ENCODE measurements at regions not wholly inside any gene's neighbourhood (a gene's known extent, or its start where the extent isn't known, plus 50 kb on each side); places are given as distances from the start of the nearest gene placed in this dataset.

DNA sequence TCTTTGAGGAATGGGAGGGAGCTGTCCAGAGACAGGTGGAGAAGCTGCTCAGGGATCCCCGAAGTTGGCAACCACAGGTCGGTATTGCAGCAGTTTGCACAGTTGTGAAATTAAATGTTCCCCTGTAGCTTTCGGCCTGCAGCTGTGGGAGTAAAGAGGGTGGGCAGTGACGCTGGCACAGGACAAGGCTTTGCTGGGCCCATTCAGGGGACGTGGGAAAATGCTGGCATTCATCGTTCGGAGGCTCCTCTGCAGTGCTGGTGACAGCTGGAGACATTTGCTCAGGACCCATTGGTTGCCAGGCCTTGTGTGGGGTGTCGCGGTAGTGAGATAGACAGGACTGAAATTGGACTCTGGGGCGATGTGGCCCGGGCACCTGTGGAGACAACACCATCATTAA lies 173.7 kb downstream of the MYCN start:
- intact Hi-C loops (cut with micrococcal nuclease): no loop called here

DNA sequence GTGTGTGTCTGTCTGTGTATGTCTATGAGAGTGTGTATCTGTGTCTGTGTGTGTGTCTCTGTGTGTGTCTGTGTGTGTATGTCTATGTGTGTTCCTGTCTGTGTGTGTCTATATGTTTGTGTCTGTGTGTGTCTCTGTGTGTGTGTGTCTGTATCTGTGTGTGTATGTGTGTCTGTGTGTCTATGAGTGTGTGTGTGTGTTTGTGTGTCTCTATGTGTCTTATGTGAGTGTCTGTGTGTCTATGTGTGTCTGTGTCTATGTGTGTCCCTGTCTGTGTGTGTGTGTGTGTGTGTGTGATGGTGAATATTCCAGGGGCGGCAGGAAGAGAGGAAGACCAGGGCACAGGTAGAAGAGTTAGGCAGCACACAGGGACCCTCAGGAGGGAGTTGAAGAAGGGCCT lies 173.2 kb downstream of the MYCN start:
- intact Hi-C loops (cut with micrococcal nuclease): no loop called here
- DNase-seq (no peak), ATAC-seq (no peak)

More for the DNA sequence above, 173.7 kb downstream of the MYCN start:
- no peak for DNase-seq
- no peak for ATAC-seq

DNA sequence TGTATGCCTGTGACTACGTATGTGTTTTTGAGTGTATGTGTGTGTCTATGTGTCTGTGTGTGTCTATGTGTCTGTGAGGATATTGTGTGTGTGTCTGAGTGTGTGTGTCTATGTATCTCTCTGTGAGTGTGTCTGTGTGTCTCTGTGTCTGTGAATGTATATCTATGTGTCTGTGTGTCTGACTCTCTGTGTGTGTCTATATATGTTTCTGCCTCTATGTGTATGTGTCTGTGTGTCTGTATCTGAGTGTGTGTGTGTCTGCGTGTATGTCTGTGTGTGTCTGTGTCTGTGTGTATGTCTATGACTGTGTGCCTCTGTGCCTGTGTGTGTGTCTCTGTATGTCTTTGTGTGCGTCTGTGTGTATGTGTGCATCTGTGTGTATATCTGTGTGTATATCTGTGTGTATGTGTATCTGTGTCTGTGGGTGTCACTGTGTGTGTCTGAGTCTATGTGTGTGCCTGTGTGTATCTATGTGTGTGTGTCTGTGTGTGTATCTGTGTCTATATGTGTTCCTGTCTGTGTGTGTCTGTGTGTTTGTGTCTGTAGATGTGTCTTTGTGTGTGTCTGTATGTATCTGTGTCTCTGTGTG lies 172.7 kb downstream of the MYCN start:
- ATAC-seq (no peak), DNase-seq (no peak)
- intact Hi-C loops (cut with micrococcal nuclease): no loop called here

DNA sequence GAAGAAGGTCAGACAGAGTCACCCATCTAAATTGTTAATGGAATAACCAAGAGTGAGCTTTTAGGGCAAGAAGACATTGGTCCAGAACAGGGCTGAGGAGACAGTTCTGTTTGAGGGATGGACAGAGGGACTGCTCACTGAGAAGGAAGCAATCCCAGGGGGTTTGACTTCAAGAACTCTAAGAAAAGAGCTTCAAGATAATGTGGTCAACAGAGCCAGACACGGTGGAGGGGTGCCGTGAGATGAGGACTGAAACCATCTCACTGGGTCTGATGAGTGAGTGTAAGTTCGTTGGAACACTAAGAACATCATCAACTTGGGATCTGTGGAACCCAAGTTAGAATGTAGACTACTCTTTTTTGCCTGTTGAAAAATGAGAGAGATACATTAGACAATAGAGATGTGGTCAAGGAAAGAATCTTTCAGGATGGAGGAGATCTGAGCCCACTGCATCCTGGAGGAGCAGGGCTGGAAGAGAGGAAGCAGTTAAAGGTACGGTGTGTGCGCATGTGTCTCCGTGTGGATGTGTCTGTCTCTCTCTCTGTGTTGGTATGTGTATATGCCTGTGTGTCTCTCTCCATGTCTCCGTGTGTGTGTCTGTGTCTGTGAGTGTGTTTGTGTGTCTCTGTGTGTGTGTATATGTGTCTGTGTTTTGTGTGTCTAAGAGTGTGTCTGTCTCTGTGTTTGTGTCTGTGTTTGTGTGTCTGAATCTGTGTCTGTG lies 172.1 kb downstream of the MYCN start:
- intact Hi-C loops (cut with micrococcal nuclease): no loop called here
- ATAC-seq (no peak), DNase-seq (no peak)

DNA sequence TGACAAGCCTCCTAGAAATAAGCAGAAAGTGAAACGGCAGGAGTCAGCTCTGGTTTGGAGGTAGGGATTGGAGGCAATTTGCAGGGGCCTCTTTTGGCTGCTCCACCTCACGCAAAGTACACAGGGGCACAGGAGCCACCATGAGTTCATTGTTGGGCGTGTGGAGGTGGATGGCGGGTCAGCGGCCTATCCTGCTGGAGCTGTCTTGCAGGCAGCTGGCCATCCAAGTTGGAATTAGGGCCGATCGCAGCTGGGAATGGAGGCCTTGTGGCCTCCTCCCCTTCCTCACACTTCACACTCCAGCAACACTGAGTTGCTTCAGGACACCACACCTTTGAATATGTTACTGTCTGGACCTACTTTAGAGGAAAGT lies 171.5 kb downstream of the MYCN start:
- intact Hi-C loops (cut with micrococcal nuclease): no loop called here
- ATAC-seq (no peak), DNase-seq (no peak)

DNA sequence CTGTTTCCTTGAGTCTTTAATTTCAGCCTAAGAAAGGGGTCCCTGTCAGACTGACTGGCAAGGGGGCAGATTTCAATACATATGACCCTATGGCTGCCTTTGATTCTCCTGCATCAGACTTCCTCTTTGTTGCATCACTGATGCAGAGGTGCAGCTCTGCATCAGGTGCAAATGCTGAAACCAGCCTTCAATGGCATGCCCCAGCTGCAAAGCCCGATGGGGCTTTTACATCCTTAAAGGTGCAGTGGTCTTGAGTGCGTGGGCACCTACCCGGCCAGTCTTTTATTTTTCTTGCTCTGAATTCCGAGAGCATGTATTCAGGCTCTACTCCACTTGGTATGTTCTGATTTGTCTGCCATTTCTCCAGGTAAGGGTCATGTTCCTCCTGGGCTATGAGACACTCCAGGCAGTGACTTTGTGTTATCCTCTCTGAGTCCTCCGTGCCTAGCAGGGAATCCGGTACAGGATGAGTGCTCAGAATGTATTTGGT lies 169.5 kb downstream of the MYCN start:
- intact Hi-C loops (cut with micrococcal nuclease): no loop called here
- DNase-seq (no peak), ATAC-seq (no peak)

DNA sequence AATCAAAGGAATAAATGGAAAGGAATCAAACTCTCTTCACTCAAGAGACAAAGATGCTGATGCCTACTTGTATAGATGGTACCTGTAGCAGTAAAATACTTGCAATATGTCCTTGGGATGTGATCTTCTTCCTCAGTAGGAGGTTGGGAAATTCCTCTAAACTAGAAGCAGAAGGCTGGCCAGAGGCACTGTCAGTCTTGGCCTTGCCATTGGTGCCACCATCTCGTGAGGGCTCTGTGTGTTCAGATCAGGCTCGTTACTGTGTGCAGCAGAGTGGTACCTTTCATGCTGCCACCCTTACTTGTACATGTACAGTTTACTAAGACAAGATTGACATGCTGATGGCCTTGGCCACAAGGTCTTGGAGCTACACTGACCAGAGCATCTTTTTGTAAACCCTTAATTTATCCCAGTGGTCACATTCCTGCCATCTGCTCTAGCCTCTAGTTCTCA lies 169.0 kb downstream of the MYCN start:
- ATAC-seq (no peak), DNase-seq (no peak)
- intact Hi-C loops (cut with micrococcal nuclease): no loop called here

DNA sequence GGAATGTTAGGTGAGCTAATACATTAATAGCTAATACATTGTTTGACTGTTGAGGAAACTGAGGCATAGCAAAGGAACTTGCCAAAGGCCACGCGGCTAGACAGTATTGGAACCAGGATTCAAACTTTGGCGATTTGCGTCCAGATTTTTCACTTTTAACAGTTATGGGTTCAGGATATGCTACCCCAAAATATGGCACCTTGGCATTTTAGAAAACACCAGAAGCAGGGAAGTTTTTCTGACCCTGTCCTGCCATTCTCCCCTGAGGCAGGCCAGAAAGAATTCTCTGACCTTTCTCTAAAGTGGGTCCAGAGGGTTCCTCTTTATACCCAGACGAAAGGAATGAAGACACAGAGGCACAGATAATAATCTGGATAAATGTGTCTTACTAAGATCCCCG lies 166.9 kb downstream of the MYCN start:
- intact Hi-C loops (cut with micrococcal nuclease): no loop called here
- no peak for DNase-seq
- ATAC-seq: no peak

DNA sequence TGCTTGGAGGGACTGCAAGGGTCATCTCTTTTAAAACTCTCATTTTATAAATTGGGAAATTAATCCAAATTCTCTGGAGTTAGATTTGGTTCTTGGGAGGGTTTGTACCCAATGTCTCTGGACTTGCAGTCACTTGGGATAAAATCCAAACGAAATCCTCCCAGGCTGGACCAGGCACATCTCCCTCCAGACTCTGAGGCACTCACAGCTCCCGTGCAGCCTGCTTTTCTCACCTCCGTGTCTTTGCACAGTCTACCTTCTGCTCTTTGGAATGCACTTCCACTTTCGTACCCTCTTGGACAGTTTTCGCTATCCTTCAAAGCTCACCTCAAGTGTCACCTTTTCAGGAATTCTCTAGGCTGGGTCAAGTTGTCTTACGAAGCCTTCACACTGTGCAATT lies 166.3 kb downstream of the MYCN start:
- intact Hi-C loops (cut with micrococcal nuclease): no loop called here
- ATAC-seq (no peak), DNase-seq (no peak)

DNA sequence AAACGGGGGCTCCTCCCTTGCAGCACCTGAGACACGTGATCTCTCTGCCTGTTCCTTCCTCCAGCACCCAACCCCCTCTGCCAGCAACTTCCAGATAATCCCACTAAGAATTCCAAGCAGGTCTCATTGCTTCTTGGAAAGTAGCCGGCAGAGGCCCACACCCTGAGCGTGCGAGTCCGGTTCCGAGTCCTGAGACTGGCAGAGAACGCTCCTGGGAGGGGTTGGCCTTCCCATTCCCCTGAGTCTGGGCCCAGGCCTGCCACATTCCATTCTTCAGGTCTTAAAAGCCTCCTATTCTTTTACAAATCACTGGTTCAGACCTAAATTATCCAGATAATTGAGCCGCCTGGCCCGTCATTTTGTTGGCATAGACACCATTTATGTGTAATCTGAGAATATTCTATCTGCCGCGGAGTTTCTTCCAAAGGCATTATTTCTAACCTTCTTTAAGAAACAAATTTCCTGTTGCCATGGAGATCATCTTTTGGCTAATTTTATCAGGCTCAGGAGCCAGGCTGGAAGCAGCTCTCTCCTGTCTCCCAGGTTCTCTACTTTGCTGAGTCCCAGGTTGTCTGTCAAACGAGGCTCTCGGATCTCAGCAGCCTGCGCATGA lies 165.4 kb downstream of the MYCN start:
- DNase-seq: no peak
- ATAC-seq: no peak
- intact Hi-C loops (cut with micrococcal nuclease): no loop called here

DNA sequence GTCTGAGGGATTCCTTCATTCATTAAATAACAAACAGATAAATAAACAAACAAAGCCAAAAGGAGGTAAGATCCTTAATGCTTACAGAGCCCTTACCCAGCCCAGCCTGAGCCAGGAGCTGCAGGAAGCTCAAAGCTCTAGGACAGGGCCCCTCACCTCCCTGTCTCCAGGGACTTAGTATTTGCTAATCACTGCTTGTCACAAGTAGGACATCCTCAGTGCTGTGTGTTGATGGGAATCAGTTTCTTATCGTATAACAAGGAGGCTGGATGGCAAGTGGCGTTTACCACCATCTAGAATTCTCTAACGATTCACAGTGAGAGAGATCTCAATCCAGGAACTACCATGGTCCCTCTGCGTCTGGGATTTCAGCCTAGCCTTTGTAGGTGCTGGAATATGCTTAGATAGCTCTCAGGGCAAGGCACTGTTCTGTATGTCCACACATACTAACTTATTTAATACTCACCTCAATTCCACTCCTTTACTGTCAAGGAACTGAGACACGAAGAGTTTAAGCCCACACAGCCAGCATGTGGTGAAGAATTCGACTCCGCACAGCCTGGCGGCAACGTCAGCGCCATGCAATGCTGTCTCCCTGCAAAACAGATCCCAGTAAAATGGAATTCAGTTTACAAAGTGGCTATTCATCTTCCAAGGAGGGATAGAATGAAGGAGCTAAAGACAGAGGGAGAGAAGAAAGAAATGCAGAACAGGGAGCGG lies 164.8 kb downstream of the MYCN start:
- DNase-seq (no peak), ATAC-seq (no peak)
- intact Hi-C loops (cut with micrococcal nuclease): no loop called here

DNA sequence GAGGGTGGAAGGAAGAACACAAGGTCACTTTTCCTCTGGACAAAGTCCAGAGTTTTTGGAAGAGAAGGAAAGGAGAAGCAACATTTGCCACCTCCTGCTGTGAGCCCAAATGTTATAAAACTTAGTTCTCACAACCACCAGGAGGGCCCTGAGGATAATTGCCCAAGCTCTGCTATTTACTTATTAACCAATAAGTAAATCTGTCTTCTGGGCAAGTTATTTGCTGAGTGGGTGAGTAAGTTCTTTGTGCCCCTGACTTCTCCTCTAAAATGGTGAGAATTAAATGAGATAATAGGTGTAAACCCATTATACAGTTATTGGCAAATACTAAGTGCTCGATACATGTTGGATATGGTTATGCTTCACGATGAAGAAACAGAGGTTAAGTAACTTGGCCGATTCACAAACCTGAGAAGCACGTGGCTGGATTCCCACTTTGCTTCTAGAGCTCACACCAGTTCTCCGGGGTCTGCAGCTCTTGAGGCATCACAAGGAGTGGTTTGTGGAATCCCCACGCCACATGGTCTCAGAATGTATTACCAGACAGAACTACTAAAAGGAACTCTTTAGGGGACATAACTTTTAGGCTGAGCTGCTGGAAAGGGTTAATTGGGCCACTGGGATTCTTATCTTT lies 164.1 kb downstream of the MYCN start:
- no peak for ATAC-seq
- intact Hi-C loops (cut with micrococcal nuclease): no loop called here
- no peak for DNase-seq

DNA sequence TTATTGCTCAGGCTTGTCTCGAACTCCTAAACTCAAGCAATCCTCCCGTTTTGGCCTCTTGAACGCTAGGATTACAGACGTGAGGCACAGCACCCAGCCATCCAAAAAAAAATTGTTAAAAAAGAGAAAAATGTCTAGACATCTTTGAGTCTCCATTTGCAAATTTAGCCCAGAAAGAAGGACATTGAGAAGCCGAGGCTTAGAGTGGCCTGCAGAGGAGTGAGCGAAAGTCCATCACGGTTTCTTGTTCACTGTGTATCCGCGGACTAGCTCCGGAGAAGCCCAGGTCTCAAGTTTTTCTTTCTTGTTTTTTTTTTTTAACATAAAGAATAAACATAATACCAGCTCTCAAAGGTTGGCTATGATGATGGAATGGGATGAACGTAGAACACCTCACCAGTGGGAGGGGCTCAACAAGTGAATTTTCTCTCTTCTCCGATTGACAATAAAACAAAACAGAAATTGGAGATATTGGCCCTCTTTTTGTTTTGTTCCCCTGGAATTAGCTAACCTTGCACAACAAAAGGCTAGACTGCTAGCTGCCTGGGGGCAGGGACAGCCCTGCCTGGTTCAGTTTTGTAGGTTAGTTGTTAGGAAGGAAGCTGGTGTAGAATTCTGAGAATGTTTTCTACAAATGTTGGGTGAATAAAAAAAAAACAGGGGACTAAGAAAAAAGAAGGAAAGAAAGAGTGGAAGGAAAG lies 163.4 kb downstream of the MYCN start:
- no peak for DNase-seq
- intact Hi-C loops (cut with micrococcal nuclease): no loop called here
- ATAC-seq: no peak

DNA sequence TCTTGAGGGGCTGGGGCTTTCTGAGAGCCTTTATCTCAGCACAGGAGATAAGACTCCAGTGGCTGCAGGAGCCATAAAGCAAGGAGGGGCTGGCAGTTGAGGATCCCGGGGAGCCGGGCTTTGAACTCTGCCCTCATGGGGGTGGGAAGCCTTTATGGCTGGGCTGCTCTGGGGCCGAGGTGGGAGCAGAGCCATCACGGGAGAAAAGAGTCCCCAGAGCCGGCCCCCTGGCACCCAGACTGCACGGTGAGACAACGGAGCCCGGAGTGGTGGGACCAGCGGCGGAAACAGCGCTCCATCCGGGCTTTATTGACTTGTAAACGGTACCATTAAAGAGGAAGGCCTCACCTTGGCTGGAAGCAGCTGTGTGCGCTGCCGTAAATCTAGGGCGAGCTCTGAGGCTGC lies 162.6 kb downstream of the MYCN start:
- no peak for DNase-seq
- no peak for ATAC-seq
- intact Hi-C loops (cut with micrococcal nuclease): no loop called here

DNA sequence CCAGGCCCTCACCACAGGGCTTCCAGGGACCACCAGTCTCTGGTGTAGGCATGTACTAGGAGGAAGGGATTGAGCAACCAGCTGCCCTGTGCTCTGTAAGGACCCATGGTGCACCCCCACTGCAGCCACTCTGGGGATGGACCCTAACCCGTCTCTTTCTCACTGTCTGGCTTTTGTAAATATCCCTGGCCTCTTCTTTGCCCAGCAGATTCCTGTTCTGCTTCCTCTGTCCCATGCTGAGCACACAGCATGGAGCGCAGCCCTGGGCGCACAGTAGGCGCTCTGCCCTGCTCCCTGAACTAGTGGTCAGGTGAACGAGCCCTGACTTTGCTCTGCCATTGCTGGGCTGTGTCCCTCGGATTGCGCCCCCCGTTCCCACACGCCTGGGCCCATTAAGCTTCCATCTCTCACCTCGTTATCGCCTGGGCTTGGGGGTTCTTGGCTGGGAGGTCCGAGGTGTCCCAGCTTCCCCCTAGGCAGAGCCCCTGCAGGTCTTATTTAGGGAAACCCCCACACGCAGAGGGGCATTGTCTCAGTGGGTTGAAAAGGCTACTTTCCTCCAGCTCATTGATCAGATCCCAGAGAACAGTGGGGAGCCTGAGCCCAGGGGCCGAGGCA lies 162.1 kb downstream of the MYCN start:
- intact Hi-C loops (cut with micrococcal nuclease): no loop called here
- DNase-seq: no peak
- ATAC-seq: no peak

DNA sequence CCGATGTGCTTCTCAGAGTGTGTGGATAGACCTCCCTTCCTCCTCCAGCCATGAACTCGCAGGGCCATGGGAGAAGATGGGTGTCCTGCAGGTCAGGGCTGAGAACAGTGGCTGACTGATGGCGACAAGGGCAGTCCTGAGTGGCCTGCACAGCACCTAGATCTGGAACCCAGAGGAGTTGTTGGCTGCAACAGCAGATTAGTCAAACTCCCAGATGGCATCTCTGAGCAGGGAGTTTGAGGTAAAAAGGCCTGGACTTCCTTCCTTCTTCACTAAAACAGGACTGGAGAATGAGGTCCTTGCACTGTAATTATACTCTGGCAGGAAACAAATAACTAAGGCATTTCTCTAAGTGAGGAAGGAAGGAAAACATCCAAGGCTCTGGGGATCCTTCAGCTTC lies 160.8 kb downstream of the MYCN start:
- intact Hi-C loops (cut with micrococcal nuclease): no loop called here
- DNase-seq (no peak), ATAC-seq (no peak)

DNA sequence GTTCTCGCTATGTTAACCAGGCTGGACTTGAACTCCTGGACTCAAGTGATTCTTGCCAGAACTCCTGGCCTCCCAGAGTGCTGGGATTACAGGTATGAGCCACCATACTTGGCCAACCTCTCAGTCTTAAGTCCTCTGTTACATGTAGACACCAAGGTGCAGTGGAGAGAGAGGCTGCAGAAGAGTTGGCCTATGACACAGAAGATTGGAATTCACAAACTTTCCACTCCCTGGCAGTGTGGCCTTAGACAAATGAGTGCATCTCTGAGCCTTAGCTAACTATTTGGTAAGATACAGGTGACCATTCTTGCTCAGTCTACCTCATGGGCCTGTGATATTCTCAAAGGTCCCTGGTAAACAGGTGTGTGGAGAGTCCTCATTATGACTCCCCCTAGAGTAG lies 159.7 kb downstream of the MYCN start:
- intact Hi-C loops (cut with micrococcal nuclease): no loop called here
- DNase-seq: no peak
- ATAC-seq: no peak

DNA sequence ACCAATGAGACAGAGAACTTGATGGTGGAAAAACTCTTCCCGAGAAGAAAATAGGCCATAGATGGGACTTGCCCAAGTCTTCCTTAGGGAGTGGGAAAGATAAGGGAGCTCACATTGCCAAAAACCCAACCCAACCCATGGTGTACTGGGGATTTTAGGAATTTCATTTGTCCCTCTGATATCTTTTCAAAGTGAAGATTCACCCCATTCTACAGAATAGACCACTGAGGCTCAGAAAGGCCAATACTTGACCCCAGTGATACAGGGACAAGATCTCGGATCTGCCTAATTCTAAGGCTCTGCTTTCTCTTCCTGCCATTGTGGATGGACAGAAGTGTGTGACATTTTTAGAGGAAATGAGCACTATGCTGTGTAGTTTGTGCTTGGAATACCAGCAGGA lies 159.0 kb downstream of the MYCN start:
- ATAC-seq (no peak), DNase-seq (no peak)
- intact Hi-C loops (cut with micrococcal nuclease): no loop called here

DNA sequence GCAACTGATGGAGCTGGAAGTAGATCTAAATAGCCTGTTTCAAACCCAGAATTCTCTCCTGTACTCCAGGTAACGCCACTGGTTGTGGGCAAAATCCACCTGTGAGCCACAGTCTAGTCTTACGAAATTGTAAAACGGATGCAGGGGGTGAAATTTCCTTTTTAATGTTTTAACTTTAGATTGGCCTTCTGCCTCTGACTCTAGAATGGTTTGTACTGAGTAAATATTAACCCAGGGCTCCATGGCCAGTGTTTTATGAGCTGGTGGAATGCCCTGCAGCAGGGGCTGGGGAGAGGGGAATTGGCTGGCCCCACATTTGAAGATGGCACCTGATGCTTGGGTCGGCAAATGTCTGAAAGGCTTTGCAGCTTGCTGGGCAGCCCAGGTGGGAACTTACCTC lies 156.6 kb downstream of the MYCN start:
- DNase-seq (no peak), ATAC-seq (no peak)
- intact Hi-C loops (cut with micrococcal nuclease): no loop called here
